ENCODE measurements at regions not wholly inside any gene's neighbourhood (a gene's known extent, or its start where the extent isn't known, plus 50 kb on each side); places are given as distances from the start of the nearest gene placed in this dataset.

- TF ChIP-seq POLR2A (IDR thresholded peaks at IDR 0.05) = no peak
- no peak for TF ChIP-seq CTCF (IDR thresholded peaks at IDR 0.05)
Measured at GRCh38 chr2:9083287-9083686, 79.8 kb upstream of the MBOAT2 start.

Measured in testis (tissue), 2 donors.